K562 (cell line): ENCODE measurements at regions not wholly inside any gene's neighbourhood (a gene's known extent, or its start where the extent isn't known, plus 50 kb on each side); places are given as distances from the start of the nearest gene placed in this dataset.

ENCODE experiments used
- ATAC-seq: fragments of 200-7000 bp; cut with Tn5 transposase; 3 replicates; pipeline ENCODE4 v1.9.1; 2020; ENCODE audit warnings: moderate library complexity
- BruUV-seq: library from RNA; stranded (reverse); fragments of 400-500 nt; replicated peaks from 2 replicates; lab custom pipeline; 2021; lab: Mats Ljungman, UMichigan
- CTCF ChIA-PET: fragments of 300-600 bp; formaldehyde crosslinking; extraction: SDS; loops from one replicate; lab custom pipeline; 2021; ENCODE audit warnings: low intra/inter-chr PET ratio; lab: Yijun Ruan, JAX
- POLR2A ChIA-PET: fragments of 300-600, 350-650 bp; sonication (Branson Sonifier 250); formaldehyde crosslinking; extraction: SDS; loops from one replicate; lab custom pipeline; 2021; ENCODE audit warnings: antibody characterized with exemption, inconsistent platforms; lab: Yijun Ruan, JAX
- DNase-seq, 4 experiments: peaks; one replicate each; pipeline versions ENCODE4 v3.0.0 to v3.0.0-alpha.2; 2011 to 2018; ENCODE audit warnings: low spot score in 3 of 4, mixed read lengths in 3 of 4; ENCODE audit errors: extremely low read depth in 1 of 4
- FAIRE-seq: peaks from 2 replicates; lab custom pipeline; 2011; peaks lifted over from hg19 to GRCh38; lab: Jason Lieb, UNC
- H2AFZ ChIP-seq: 2 replicates; pipeline ENCODE4 v1.6.0; 2011; ENCODE audit warnings: low read depth, low read length, control low read depth, inconsistent platforms
- H3K27ac ChIP-seq: fragments of 200-600 bp; 3 replicates; pipeline ENCODE4 v1.8.0; 2011; ENCODE audit warnings: low read depth, mild to moderate bottlenecking, control low read depth, inconsistent platforms, low read length, moderate library complexity, mixed read lengths; ENCODE audit errors: extremely low read depth
- H3K27me3 ChIP-seq, 2 experiments: fragments of 300-600 bp in 1 of 2; 2 replicates in 1 of 2; 3 replicates in 1 of 2; pipeline versions ENCODE4 v1.6.0 to v1.8.0; 2011; ENCODE audit warnings: inconsistent platforms in 2 of 2, low read length in 2 of 2, mild to moderate bottlenecking in 1 of 2, mixed read lengths in 1 of 2, moderate library complexity in 1 of 2; ENCODE audit not compliant: control insufficient read depth in 2 of 2, insufficient read depth in 2 of 2
- H3K36me3 ChIP-seq: fragments of 300-600 bp; 3 replicates; pipeline ENCODE4 v1.8.0; 2011; ENCODE audit warnings: mild to moderate bottlenecking, low read length, inconsistent platforms; ENCODE audit not compliant: control insufficient read depth, insufficient read depth
- H3K4me1 ChIP-seq, 2 experiments: fragments of 200-600 bp in 1 of 2; replicated peaks in 1 of 2; 2 replicates in 1 of 2; 3 replicates in 1 of 2; pipeline versions ENCODE4 v1.5.1 to v1.8.0; 2011; ENCODE audit warnings: inconsistent platforms in 2 of 2, low read length in 2 of 2, mild to moderate bottlenecking in 1 of 2, mixed read lengths in 1 of 2, moderate library complexity in 1 of 2; ENCODE audit not compliant: control insufficient read depth in 2 of 2, insufficient read depth in 2 of 2
- H3K4me2 ChIP-seq: 2 replicates; pipeline ENCODE4 v1.6.1; 2011; ENCODE audit warnings: low read length, control low read depth, inconsistent platforms, mixed read lengths; ENCODE audit not compliant: insufficient read depth
- H3K4me3 ChIP-seq: fragments of 200-600 bp; sonication (generic), shearing (Covaris generic); 2 replicates; pipeline ENCODE4 v1.5.1; 2016; ENCODE audit warnings: control low read depth, inconsistent platforms
- H3K79me2 ChIP-seq: fragments of 200-600 bp; 3 replicates; pipeline ENCODE4 v1.8.0; 2011; ENCODE audit warnings: low read length, inconsistent platforms; ENCODE audit not compliant: control insufficient read depth, insufficient read depth
- H3K9ac ChIP-seq, 2 experiments: 2 replicates each; pipeline versions ENCODE4 v1.6.0 to v1.6.1; 2011; ENCODE audit warnings: low read depth in 2 of 2, low read length in 2 of 2, control low read depth in 1 of 2, inconsistent platforms in 1 of 2, mild to moderate bottlenecking in 1 of 2, mixed read lengths in 1 of 2; ENCODE audit not compliant: insufficient read depth in 1 of 2
- H3K9me1 ChIP-seq: one replicate; pipeline ENCODE4 v1.6.0; 2011; ENCODE audit warnings: inconsistent platforms, mild to moderate bottlenecking, low read length, moderate library complexity; ENCODE audit not compliant: control insufficient read depth, insufficient read depth
- H3K9me3 ChIP-seq: replicated peaks from 2 replicates; pipeline ENCODE4 v1.5.1; 2011; ENCODE audit warnings: low read depth, low read length, inconsistent platforms; ENCODE audit not compliant: control insufficient read depth, insufficient read depth
- H4K20me1 ChIP-seq: replicated peaks from 2 replicates; pipeline ENCODE4 v1.6.1; 2011; ENCODE audit warnings: low read length, inconsistent platforms, mixed read lengths; ENCODE audit not compliant: control insufficient read depth, insufficient read depth
- ATF4 ChIP-seq: fragments of 450-650 bp; formaldehyde crosslinking; IDR thresholded peaks from 2 replicates; pipeline ENCODE4 v1.4.0; 2022; ENCODE audit warnings: mild to moderate bottlenecking, moderate library complexity
- CBX3 ChIP-seq, 2 experiments: IDR thresholded peaks; 1 replicate in 1 of 2; 2 replicates in 1 of 2; pipeline ENCODE4 v1.6.1; 2012; ENCODE audit warnings: inconsistent platforms in 2 of 2, low read length in 2 of 2, borderline replicate concordance in 1 of 2, control low read depth in 1 of 2
- GABPA ChIP-seq: fragments of 200-800 bp; sonication (Bioruptor generic); conservative IDR thresholded peaks from 2 replicates; pipeline ENCODE4 v1.6.1; 2016; ENCODE audit warnings: low read depth, missing genetic modification characterization, missing compliant biosample characterization
- IRF1 ChIP-seq: sonication (generic); formaldehyde crosslinking; IDR thresholded peaks from 2 replicates; pipeline ENCODE4 v1.8.0; 2022; ENCODE audit warnings: missing genetic modification reagents, mild to moderate bottlenecking, borderline replicate concordance
- PKNOX1 ChIP-seq: fragments of 450-650 bp; IDR thresholded peaks from 2 replicates; pipeline ENCODE4 v1.6.1; 2016
- SIN3B ChIP-seq: fragments of 450-650 bp; IDR thresholded peaks from 2 replicates; pipeline ENCODE4 v1.6.1; 2017; ENCODE audit warnings: low read depth, mild to moderate bottlenecking, moderate library complexity
- XRCC4 ChIP-seq: IDR thresholded peaks from one replicate; pipeline ENCODE4 v1.6.1; 2011; ENCODE audit not compliant: insufficient read depth, insufficient read length; ENCODE audit errors: extremely low read depth
- ZC3H11A ChIP-seq: IDR thresholded peaks from 2 replicates; pipeline ENCODE4 v1.6.1; 2012; ENCODE audit warnings: low read depth, low read length, improper control_type of control experiment
- ZKSCAN1 ChIP-seq: fragments of 150-350 bp; IDR thresholded peaks from 2 replicates; pipeline ENCODE4 v1.6.1; 2016; ENCODE audit warnings: low read depth, low read length
- ZNF146 ChIP-seq: IDR thresholded peaks from one replicate; pipeline ENCODE4 v1.6.1; 2018; ENCODE audit warnings: missing compliant biosample characterization; ENCODE audit not compliant: unreplicated experiment
- ZNF274 ChIP-seq: IDR thresholded peaks from 2 replicates; pipeline ENCODE4 v1.6.1; 2011; ENCODE audit warnings: low read depth, mild to moderate bottlenecking, low read length, moderate library complexity, borderline replicate concordance
- ZNF655 ChIP-seq: fragments of 250-450 bp; sonication (Bioruptor Pico); IDR thresholded peaks from 2 replicates; pipeline ENCODE4 v1.5.0; 2021
- WGBS: fragments of 100-300 bp; shearing (Covaris generic); methylation state at CpG from one replicate; pipeline ENCODE4 v1.1.6; 2016; ENCODE audit warnings: low coverage, mixed read lengths; ENCODE audit not compliant: insufficient coverage; ENCODE audit errors: missing lambda C conversion rate; 5-methylcytosine and 5-hydroxymethylcytosine counted together
- in situ Hi-C: fragments of 300-500 bp; cut with MboI; formaldehyde crosslinking; loops from 4 replicates; pipeline ENCODE4 v1.15.0; 2018; ENCODE audit warnings: inconsistent platforms, mixed read lengths
- intact Hi-C: fragments of 100-400 bp; cut with micrococcal nuclease; formaldehyde crosslinking; loops from 2 replicates; pipeline ENCODE4 v1.14.2; 2022

GRCh38 chrX:106450405-106450804 lies 161.4 kb upstream of the RADX start:
- in situ Hi-C loops (no loop called here), intact Hi-C loops (no loop called here)

More at GRCh38 chrX:106450405-106450804, 161.4 kb upstream of the RADX start:
- H2AFZ ChIP-seq, result no peak overlapping the region
- no peak overlapping the region for H3K9ac ChIP-seq
- H3K27me3 ChIP-seq, result no peaks in the 10 kb centered on the region
- WGBS, result 0% methylated on average over 2 of the region's 2 CpGs
- BruUV-seq, result no TSS peak
- no peaks in the 10 kb centered on the region for H3K79me2 ChIP-seq
- no peaks in the 10 kb centered on the region for H3K9me1 ChIP-seq
- ATAC-seq (no peak), DNase-seq (no peak), FAIRE-seq (no peak)
- no peak overlapping the region for H3K27ac ChIP-seq
- no peak overlapping the region for H3K4me3 ChIP-seq
- TF ChIP-seq ATF4 (CRISPR knock-in tag), result no peak
- TF ChIP-seq ZNF146 (CRISPR knock-in tag), result no peak
- no peak for TF ChIP-seq ZC3H11A
- no peak for TF ChIP-seq IRF1
- TF ChIP-seq GABPA (tag), result no peak
- no peak for TF ChIP-seq ZKSCAN1
- TF ChIP-seq ZNF274, result no peak
- TF ChIP-seq PKNOX1, result no peak
- no peak for TF ChIP-seq XRCC4
- no peak for TF ChIP-seq SIN3B
- TF ChIP-seq CBX3 (IDR thresholded peaks at IDR 0.05; ENCODE audit: borderline replicate concordance in 1 of 2, low read length in 2 of 2), result no peak
- no peak for TF ChIP-seq ZNF655 (CRISPR knock-in tag)
- no peaks in the 10 kb centered on the region for H3K9me3 ChIP-seq
- ChIA-PET POLR2A (interaction anchor here (1.0 kb wide), 1 partner anchor 13 kb away, joined by 3 read pairs; no protein-coding TSS in a partner anchor), CTCF (no interaction called here)
- H3K36me3 ChIP-seq, result no peaks in the 10 kb centered on the region
- H3K4me2 ChIP-seq, result no peak overlapping the region
- H4K20me1 ChIP-seq, result no peaks in the 10 kb centered on the region
- H3K4me1 ChIP-seq, result no peaks in the 10 kb centered on the region
